LNCAP (cell line): ENCODE measurements at regions not wholly inside any gene's neighbourhood (a gene's known extent, or its start where the extent isn't known, plus 50 kb on each side); places are given as distances from the start of the nearest gene placed in this dataset.

ENCODE experiments used
- TF ChIP-seq, protein P1 (sequence below): fragments of 450-650 bp; IDR thresholded peaks from 2 replicates; pipeline ENCODE4 v1.5.1; 2017; ENCODE audit warnings: mild to moderate bottlenecking

DNA sequence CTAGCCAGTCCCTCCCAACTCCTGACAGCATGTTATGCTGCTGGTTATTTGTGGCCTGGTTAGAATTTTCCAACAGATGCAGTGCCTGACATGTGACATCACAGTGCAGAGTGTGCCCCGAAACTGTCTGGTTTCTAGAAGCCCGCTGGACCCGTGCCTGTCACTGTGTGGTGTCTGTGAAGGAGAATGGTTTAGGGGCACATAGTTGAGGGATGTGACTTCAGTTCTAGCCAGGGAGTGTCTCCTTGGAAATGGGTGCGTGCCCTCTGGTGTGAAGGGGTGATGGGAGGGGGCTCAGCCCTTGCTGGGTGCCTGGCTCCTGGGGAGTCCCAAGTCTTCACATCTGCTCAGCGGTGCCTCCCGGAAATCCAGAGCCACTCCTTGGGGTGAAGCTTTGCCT lies 303.6 kb downstream of the GLRX3 start:
- TF ChIP-seq, protein P1, sequence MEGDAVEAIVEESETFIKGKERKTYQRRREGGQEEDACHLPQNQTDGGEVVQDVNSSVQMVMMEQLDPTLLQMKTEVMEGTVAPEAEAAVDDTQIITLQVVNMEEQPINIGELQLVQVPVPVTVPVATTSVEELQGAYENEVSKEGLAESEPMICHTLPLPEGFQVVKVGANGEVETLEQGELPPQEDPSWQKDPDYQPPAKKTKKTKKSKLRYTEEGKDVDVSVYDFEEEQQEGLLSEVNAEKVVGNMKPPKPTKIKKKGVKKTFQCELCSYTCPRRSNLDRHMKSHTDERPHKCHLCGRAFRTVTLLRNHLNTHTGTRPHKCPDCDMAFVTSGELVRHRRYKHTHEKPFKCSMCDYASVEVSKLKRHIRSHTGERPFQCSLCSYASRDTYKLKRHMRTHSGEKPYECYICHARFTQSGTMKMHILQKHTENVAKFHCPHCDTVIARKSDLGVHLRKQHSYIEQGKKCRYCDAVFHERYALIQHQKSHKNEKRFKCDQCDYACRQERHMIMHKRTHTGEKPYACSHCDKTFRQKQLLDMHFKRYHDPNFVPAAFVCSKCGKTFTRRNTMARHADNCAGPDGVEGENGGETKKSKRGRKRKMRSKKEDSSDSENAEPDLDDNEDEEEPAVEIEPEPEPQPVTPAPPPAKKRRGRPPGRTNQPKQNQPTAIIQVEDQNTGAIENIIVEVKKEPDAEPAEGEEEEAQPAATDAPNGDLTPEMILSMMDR: no peak

DNA sequence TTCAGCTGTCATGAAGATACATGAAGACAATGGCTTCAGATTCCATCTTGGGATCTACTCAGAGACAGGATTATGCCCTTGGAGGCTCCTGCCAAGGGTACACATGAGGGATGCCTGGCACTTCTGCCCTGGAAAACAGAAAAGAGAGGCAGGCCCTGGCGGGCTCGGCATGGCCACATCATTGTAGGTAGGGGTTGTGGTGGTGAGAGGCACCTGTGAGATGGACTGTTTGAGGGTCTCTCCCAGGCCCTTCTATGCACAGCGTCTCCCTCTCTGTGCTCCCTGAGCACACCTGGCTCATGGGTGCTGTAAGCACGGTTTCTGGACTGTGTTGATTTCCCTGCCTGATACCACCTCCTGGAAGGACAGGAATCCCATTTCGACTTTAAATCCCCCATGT lies 304.3 kb downstream of the GLRX3 start:
- TF ChIP-seq, protein P1: no peak

DNA sequence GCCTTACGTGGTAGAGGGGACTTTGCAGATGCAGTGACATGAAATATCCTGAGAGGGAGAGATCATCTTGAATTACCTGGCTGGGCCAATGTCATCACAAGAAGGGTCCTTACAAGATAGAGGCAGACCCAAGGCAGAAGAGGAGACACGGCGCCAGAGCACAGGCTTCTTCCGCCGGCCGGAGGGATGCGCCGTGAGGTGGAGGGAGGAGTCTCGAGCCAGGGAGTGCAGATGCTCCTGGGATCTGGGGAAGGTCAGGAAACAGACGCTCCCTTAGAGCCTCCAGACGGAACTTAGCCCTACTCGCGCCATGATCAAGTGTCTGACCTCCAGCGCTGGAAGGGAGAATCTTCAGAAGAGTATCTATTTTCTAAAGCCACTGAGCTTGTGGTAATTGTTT lies 304.8 kb downstream of the GLRX3 start:
- TF ChIP-seq, protein P1: no peak

DNA sequence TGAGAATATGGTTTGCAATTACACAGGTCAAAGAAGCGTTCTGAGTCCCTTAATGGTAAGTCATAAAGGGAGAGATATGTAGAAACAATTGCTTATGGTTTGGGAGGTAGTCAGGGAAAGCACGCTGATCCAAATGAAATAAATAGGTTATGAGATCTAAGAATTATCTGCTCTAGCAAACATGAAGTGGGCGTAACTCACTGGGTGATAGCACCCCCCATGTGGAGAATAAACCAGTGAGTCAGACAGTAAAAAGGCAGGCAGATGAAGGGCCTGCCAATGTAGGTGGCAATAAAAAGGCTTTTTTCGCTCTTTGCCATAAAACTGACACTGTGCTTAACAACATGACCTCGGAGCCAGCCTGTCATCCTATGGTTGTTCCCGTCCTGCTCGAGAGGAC lies 306.9 kb downstream of the GLRX3 start:
- TF ChIP-seq, protein P1: no peak

DNA sequence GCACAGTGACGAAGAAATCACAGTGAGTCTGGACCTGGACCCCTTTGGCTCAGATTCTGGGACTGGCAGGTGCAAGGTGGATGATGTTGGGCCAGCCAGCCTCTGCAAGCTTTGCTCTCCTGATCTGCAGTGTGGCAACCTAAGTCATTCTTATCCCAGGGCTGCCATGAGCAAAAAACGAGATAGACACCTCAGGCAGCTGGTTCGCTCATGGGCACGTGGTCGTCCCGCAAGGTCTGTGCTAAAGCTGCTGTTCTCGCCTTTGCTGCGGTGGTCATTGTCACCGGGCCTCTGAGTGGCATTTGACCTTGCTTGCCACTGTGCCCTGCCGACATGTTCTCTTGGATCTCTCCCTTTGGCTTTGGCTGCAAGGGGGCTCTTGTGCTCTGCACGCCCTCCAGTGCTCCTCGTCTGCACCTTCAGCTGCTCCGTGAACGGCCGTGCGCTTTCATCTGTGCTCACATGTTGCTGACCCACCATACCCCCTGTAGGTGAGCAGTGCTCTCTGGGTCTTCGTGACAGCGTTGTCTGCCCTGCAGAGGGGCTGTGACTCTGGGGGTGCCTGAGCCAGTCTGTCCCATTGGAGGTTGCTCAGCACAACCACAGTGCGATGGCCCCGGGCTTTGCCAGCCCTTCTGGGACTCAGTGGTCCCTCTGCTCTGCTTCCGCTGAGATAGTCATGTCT lies 317.0 kb downstream of the GLRX3 start:
- TF ChIP-seq, protein P1: no peak

DNA sequence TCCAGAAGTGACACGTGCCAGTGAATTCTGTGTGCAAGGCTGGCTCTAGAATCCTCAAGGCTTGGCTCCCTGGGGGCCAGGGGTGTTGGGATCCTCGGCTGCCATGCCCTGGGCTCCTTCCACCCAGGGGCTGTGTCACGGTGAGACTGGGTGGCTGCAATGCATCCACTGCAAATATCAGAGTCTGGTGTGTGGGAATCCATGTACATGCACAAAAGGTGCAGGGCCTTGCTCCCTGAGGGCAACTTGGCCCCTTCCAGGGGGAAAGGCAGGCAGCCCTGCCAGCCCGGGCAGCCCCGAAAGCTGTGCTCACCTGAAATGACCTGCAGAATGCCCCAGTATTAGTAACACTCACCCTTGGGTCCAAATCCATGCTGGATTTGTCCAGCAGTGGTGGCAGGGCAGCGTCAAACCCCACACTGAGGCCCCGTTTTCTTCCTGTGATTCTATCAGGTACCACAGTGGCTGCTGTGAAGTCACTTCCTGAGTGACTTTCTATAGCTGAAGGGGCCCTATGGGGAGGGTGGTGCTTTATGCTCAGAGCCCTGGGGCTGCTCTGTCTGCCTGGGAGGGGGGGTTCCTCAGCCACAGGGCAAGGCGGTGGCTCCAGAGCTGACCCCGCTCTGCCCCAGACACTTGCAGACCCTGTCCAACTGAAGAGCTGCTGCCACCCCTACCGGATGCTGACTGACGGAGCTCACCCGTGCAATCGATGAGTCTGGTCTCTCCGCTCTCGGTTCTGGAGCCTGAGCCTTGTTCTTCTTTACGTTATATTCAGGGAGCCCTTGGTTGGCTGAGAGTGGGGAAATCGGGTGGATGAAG lies 317.7 kb downstream of the GLRX3 start:
- TF ChIP-seq, protein P1: no peak

DNA sequence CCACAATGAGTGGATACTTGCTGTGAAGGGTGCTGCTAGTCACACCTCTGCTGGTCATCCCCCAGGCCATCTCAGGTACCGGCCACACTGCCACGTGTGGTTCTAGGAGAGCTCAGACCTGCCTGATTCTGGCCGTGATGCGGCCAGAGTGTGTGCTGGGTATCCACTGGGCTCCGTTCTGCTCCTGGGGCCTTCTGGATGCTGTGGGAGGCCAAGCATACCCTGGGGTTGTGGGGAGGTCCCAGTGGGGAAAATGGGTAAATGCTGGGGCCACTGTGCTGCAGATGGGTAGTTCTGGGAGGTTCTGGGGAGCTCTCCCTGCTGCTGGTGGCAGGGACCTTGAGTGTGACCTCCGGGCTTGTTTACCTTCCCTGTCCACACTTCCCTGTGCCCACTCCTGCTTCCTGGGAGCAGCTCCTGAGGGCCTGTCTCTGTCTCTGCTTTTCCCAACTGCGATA lies 318.4 kb downstream of the GLRX3 start:
- TF ChIP-seq, protein P1: no peak
